ENCODE measurements at regions not wholly inside any gene's neighbourhood (a gene's known extent, or its start where the extent isn't known, plus 50 kb on each side); places are given as distances from the start of the nearest gene placed in this dataset.

- DNase-seq = no peak
These were observed 112.4 kb upstream of the SPACA1 start for GRCh38 chr6:87935196-87935595.

- DNase-seq = no peak
These were observed 115.3 kb upstream of the SPACA1 start for GRCh38 chr6:87932361-87932760.

DNA sequence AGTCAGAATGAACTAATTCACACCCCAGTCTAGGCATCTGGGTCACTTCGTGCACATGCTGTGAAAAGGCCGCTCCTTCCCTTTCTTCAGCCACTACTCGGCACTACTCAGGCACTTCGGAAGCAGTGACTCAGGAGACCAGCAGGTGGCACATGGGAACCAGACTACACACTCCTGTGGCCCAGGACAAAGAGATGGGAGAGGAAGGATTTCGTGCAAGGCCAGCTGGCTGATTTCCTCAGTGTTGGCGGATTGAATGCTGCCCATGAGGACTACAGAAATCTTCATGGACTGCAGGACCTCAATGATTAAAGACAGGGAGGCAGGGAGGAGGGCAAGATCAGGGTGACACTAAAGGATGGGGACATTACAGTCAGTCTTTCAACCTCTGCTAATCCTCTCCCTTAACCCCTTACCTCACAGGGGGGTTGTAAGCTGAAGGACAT is 117.8 kb upstream of the SPACA1 start:
- DNase-seq = peak; percentile 86

- no peak for DNase-seq
These were observed 121.0 kb upstream of the SPACA1 start for GRCh38 chr6:87926687-87927086.

- DNase-seq = no peak
These were observed 121.6 kb upstream of the SPACA1 start for GRCh38 chr6:87926072-87926471.

- DNase-seq = no peak
These were observed 122.1 kb upstream of the SPACA1 start for GRCh38 chr6:87925373-87926060.

- DNase-seq = no peak
These were observed 124.1 kb upstream of the SPACA1 start for GRCh38 chr6:87923389-87924050.

- peak; percentile 16 for DNase-seq
These were observed 124.7 kb upstream of the SPACA1 start for GRCh38 chr6:87922947-87923330.

DNA sequence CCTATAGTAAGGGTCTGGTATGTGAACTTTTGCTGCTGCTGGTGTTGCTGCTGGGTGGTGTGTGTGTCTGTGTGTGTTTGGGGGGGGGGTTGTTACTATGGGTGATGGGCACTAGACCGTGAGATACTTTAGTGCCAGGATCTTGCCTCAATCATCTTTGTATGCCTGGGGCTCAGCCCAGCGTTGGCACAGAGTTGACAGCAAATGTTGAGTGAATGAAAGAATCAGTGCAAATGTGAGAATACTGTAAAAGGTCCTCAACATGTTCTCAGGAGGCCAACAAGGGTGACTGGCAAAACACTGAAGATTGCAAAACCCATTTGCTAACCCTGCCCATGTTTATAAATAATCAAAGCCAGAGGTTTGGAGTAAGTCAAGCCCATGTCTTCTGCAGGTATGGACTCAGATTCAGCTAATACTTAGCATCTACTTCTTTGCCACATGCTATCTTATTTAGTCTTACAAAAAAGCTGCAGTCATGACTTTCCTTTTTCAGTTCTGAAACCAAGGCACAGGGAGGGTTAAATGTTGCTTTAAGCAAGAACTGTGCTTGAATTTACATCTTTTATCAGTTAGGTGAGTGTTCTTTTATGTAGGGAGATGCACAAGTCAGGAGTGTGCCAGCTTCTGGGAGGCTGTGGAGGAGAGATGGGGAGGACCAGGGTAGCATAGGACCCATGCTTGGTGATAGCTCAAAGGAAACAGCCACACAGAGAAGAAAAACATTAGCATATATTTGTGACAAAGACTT is 125.3 kb upstream of the SPACA1 start:
- DNase-seq = no peak

DNA sequence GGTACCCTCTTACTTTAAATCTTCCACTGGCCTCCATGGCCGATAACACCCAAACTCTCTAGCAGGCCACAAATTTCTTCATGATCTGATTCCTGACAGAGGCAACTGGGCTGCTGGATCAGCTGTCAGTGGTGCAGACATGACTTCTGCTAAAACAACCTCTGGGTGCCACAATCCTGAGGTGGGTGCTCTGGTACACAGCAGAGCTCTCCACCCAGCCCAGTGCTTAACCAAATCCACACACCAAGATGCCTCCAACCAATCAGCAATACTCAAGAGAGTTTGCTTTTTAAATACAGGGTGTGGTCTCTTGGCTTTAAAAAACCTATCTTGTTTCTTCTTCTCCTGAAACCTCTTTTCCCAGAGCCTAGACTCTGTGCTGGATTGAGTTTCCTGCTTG is 126.6 kb upstream of the SPACA1 start:
- no peak for DNase-seq

GRCh38 chr6:87920245-87920644 is 127.4 kb upstream of the SPACA1 start:
- DNase-seq = no peak

- no peak for DNase-seq
These were observed 128.2 kb upstream of the SPACA1 start for GRCh38 chr6:87919416-87919815.

DNA sequence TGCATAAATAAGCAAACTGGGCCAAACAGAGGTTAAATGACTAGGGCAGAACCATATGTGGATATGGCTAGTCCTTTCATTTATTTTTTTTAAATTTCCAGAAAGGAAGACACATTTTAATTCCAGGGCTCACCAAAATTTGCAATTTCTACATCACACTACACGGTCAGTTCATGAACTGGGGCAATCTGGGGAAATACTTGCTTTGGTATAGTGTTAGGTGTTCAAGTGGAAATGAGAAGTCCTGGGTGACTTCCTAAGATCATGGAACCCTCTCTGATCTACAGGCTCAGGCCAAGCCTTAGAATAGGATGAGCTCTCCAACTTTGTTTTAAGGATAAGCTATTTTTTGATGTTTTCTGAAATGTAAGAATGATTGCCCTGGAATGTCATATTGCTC is 128.6 kb upstream of the SPACA1 start:
- no peak for DNase-seq

- DNase-seq = no peak
These were observed 129.1 kb upstream of the SPACA1 start for GRCh38 chr6:87918461-87918941.

- no peak for DNase-seq
These were observed 129.8 kb upstream of the SPACA1 start for GRCh38 chr6:87917886-87918285.

- no peak for DNase-seq
These were observed 131.2 kb upstream of the SPACA1 start for GRCh38 chr6:87916446-87916845.

- DNase-seq = no peak
These were observed 132.8 kb upstream of the SPACA1 start for GRCh38 chr6:87914637-87915395.

- no peak for DNase-seq
These were observed 133.7 kb upstream of the SPACA1 start for GRCh38 chr6:87913974-87914373.

GRCh38 chr6:87912102-87912501 is 135.5 kb upstream of the SPACA1 start:
- no peak for DNase-seq

- no peak for DNase-seq
These were observed 137.8 kb upstream of the SPACA1 start for GRCh38 chr6:87909849-87910248.

DNA sequence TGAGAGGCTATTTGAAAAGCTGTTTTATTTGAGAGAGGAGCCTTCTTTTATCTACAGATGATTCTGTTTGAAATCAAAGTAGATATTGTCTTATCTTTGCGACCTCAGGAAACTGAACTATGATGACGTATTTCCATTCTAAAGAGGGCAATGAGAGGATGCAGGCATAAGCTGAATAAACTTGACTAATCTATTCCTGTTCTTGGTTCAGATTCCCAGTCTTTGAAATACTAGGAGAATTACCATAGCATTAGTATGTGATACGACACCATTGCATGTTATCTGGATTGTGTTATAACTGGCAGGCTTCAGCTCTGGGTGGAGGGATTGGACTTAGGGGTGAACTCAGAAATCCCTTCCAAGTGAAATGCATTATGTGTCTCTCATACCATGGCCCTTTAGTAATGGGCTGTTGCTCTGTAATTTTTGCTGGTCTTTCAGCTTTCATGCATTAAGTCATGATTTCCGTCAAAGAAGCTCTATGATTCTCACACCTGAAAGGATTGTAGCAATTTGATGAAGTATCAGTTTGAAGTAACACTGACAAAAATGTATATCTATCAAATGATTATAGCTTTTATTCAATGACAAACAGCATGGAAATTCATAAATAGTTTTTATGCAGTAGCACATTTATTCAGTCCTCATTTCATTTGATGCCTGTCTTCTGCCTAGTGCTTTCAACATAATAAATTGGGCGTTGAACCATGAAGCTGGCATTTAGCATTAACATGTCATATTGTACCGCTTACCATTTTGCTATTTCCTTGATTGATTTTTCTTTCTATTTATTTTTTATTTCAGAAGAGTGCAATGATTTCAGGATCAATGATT is 138.4 kb upstream of the SPACA1 start:
- no peak for DNase-seq

- peak; percentile 64 for DNase-seq
These were observed 140.1 kb upstream of the SPACA1 start for GRCh38 chr6:87907521-87907920.
